ENCODE measurements at regions not wholly inside any gene's neighbourhood (a gene's known extent, or its start where the extent isn't known, plus 50 kb on each side); places are given as distances from the start of the nearest gene placed in this dataset.

GRCh38 chr4:168028568-168028967 is 63.8 kb upstream of the ANXA10 start:
- no peaks in the 10 kb centered on the region for H3K27me3 Mint-ChIP-seq (ENCODE audit: insufficient read depth, low read depth)

GRCh38 chr4:168028970-168029597 is 63.3 kb upstream of the ANXA10 start:
- Histone ChIP-seq H3K4me3 (no peak overlapping the region), H3K36me3 (no peaks in the 10 kb centered on the region), H3K27ac (no peak overlapping the region), H3K9ac (no peak overlapping the region), H4K20me1 (ENCODE audit: low read depth) (no peaks in the 10 kb centered on the region), H3F3A (ENCODE audit: low read depth) (no peaks in the 10 kb centered on the region), H2AFZ (replicated peaks) (no peak overlapping the region), H3K79me2 (ENCODE audit: low read depth) (no peaks in the 10 kb centered on the region), H3K9me3 (ENCODE audit: low read depth) (no peaks in the 10 kb centered on the region), H3K4me2 (no peak overlapping the region), H3K27me3 (no peaks in the 10 kb centered on the region), H3K4me1 (no peaks in the 10 kb centered on the region)
- no peak for DNase-seq (ENCODE audit: low spot score)
- H3K27me3 Mint-ChIP-seq (ENCODE audit: insufficient read depth, low read depth): no peaks in the 10 kb centered on the region
- H3K4me3 Mint-ChIP-seq: no peak overlapping the region
- H3K9me3 Mint-ChIP-seq: peaks cover 5% of the 10 kb centered on the region
- H3K27ac Mint-ChIP-seq: no peak overlapping the region
- H3K36me3 Mint-ChIP-seq: no peaks in the 10 kb centered on the region
- TF ChIP-seq EZH2 (IDR thresholded peaks at IDR 0.05) (no peak), EZH2phosphoT487 (IDR thresholded peaks at IDR 0.05) (no peak), CTCF (IDR thresholded peaks at IDR 0.05) (no peak)
- H3K4me1 Mint-ChIP-seq: no peaks in the 10 kb centered on the region

More at GRCh38 chr4:168028568-168028967, 63.8 kb upstream of the ANXA10 start:
- no peak overlapping the region for H3K4me2 ChIP-seq
- no peak overlapping the region for H2AFZ ChIP-seq (replicated peaks)
- H3K27ac ChIP-seq: no peak overlapping the region
- no peaks in the 10 kb centered on the region for H4K20me1 ChIP-seq (ENCODE audit: low read depth)
- no peaks in the 10 kb centered on the region for H3K27me3 ChIP-seq
- no peaks in the 10 kb centered on the region for H3K9me3 ChIP-seq (ENCODE audit: low read depth)
- no peaks in the 10 kb centered on the region for H3F3A ChIP-seq (ENCODE audit: low read depth)
- Mint-ChIP-seq H3K4me1 (no peaks in the 10 kb centered on the region), H3K36me3 (no peaks in the 10 kb centered on the region), H3K27ac (no peak overlapping the region), H3K4me3 (no peak overlapping the region), H3K9me3 (peaks cover 5% of the 10 kb centered on the region)
- no peaks in the 10 kb centered on the region for H3K4me1 ChIP-seq
- H3K36me3 ChIP-seq: no peaks in the 10 kb centered on the region
- TF ChIP-seq EZH2 (IDR thresholded peaks at IDR 0.05) (no peak), CTCF (IDR thresholded peaks at IDR 0.05) (no peak), EZH2phosphoT487 (IDR thresholded peaks at IDR 0.05) (no peak)
- no peaks in the 10 kb centered on the region for H3K79me2 ChIP-seq (ENCODE audit: low read depth)
- no peak for DNase-seq (ENCODE audit: low spot score)
- no peak overlapping the region for H3K9ac ChIP-seq
- no peak overlapping the region for H3K4me3 ChIP-seq

- no peak for DNase-seq (ENCODE audit: low spot score)
These were observed 54.7 kb upstream of the ANXA10 start for GRCh38 chr4:168037676-168038075.

More at GRCh38 chr4:168037676-168038075, 54.7 kb upstream of the ANXA10 start:
- H3K27me3 ChIP-seq: no peaks in the 10 kb centered on the region
- TF ChIP-seq EZH2 (IDR thresholded peaks at IDR 0.05): no peak
- no peak for TF ChIP-seq CTCF (IDR thresholded peaks at IDR 0.05)
- TF ChIP-seq EZH2phosphoT487 (IDR thresholded peaks at IDR 0.05): no peak
- no peak overlapping the region for H3K9ac ChIP-seq
- no peak overlapping the region for H3K4me3 ChIP-seq
- no peak overlapping the region for H3K27ac Mint-ChIP-seq
- no peaks in the 10 kb centered on the region for H3K36me3 Mint-ChIP-seq
- no peaks in the 10 kb centered on the region for H3K27me3 Mint-ChIP-seq (ENCODE audit: insufficient read depth, low read depth)
- no peaks in the 10 kb centered on the region for H3F3A ChIP-seq (ENCODE audit: low read depth)
- H3K36me3 ChIP-seq: no peaks in the 10 kb centered on the region
- H3K4me3 Mint-ChIP-seq: no peak overlapping the region
- H2AFZ ChIP-seq (replicated peaks): no peak overlapping the region
- no peak overlapping the region for H3K27ac ChIP-seq
- H3K79me2 ChIP-seq (ENCODE audit: low read depth): no peaks in the 10 kb centered on the region
- no peak overlapping the region for H3K4me2 ChIP-seq
- no peaks in the 10 kb centered on the region for H3K9me3 ChIP-seq (ENCODE audit: low read depth)
- no peaks in the 10 kb centered on the region for H3K9me3 Mint-ChIP-seq
- no peaks in the 10 kb centered on the region for H4K20me1 ChIP-seq (ENCODE audit: low read depth)
- H3K4me1 ChIP-seq: no peaks in the 10 kb centered on the region
- H3K4me1 Mint-ChIP-seq: no peaks in the 10 kb centered on the region

All from neural progenitor cell (in vitro differentiated cells).